RWPE2 (cell line): ENCODE measurements at regions not wholly inside any gene's neighbourhood (a gene's known extent, or its start where the extent isn't known, plus 50 kb on each side); places are given as distances from the start of the nearest gene placed in this dataset.

Experiments used
- ATAC-seq: fragments of 200-7000 bp; cut with Tn5 transposase; 3 replicates; pipeline ENCODE4 v1.9.1; 2021; ENCODE audit warnings: low read depth
- DNase-seq: peaks from one replicate; pipeline ENCODE4 v3.0.0-alpha.2; 2020; ENCODE audit warnings: low spot score
- H3K27ac ChIP-seq: fragments of 450-650 bp; 2 replicates; pipeline ENCODE4 v1.5.1; 2017; ENCODE audit warnings: mild to moderate bottlenecking; ENCODE audit not compliant: poor library complexity, severe bottlenecking
- H3K27me3 ChIP-seq: fragments of 250-450 bp; sonication (Bioruptor Pico); 2 replicates; pipeline ENCODE4 v1.5.1; 2021; ENCODE audit warnings: mild to moderate bottlenecking, moderate library complexity; ENCODE audit not compliant: insufficient read depth, poor library complexity, severe bottlenecking
- H3K36me3 ChIP-seq: fragments of 250-450 bp; sonication (Bioruptor Pico); 2 replicates; pipeline ENCODE4 v1.5.1; 2020; ENCODE audit warnings: low read depth, mild to moderate bottlenecking, moderate library complexity
- H3K4me1 ChIP-seq: fragments of 250-450 bp; sonication (Bioruptor Pico); 2 replicates; pipeline ENCODE4 v1.5.1; 2021; ENCODE audit warnings: mild to moderate bottlenecking, moderate library complexity; ENCODE audit not compliant: insufficient read depth, poor library complexity, severe bottlenecking
- H3K4me3 ChIP-seq: fragments of 250-450 bp; sonication (Bioruptor Pico); 2 replicates; pipeline ENCODE4 v1.5.1; 2021; ENCODE audit warnings: mild to moderate bottlenecking, moderate library complexity; ENCODE audit not compliant: severe bottlenecking
- H3K9me3 ChIP-seq: fragments of 250-450 bp; sonication (Bioruptor Pico); 2 replicates; pipeline ENCODE4 v1.5.1; 2021; ENCODE audit warnings: mild to moderate bottlenecking, moderate library complexity; ENCODE audit not compliant: severe bottlenecking
- CTCF ChIP-seq: fragments of 450-650 bp; IDR thresholded peaks from one replicate; pipeline ENCODE4 v1.5.1; 2017; ENCODE audit warnings: mild to moderate bottlenecking, moderate library complexity; ENCODE audit not compliant: poor library complexity, severe bottlenecking

DNA sequence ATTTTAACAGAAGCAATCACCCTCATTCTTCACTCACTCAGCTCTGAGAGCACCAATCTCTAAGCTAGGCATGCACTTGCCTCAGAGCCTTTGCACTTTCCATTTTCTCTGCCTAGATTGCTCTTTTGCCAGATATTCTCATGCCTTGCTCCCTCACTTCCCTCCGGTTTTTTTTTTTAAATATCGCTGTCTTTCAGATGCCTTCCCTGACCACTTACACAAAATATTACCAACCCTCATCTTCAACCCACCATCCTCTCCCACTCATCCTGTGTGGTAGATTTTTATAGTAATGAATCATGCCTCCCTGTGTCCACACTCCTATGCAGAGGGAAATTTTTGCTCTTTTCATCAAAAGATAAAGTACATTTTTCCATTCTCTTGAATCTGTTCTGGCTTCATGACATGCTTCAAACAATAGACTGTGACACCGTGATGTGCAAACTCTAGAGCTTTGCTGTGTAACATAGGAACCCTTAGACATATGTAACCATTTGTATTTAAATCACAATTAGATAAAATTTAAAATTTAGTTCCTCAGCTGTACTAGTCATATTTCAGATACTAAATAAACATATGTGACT, 437.1 kb downstream of the UTRN start:
- Histone ChIP-seq H3K9me3 (no peaks in the 10 kb centered on the region), H3K27ac (no peak overlapping the region), H3K27me3 (no peaks in the 10 kb centered on the region), H3K4me3 (no peak overlapping the region), H3K36me3 (no peaks in the 10 kb centered on the region), H3K4me1 (peaks cover 8% of the 10 kb centered on the region)
- ATAC-seq, result no peak
- TF ChIP-seq CTCF, result no peak
- DNase-seq, result no peak

DNA sequence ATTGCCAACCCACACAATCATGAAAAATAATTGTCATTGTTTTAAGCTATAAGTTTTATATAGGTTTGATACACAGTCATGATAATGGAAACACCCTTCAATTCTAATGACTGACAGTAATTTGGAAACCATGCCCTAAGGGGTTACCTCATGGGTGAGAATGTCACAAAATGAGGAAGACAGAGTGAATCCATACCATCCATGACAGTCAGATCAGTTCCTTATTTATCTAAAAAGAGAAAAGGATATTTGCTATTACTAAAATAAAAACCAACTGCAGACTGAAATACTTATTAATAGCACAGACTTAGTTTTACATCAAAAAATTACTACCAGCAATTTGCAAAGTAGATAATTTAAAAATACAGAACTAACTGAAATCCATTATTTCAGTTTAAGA, 437.8 kb downstream of the UTRN start:
- TF ChIP-seq CTCF, result no peak
- Histone ChIP-seq H3K27me3 (no peaks in the 10 kb centered on the region), H3K36me3 (no peaks in the 10 kb centered on the region), H3K9me3 (no peaks in the 10 kb centered on the region), H3K4me3 (no peak overlapping the region), H3K4me1 (peaks cover 8% of the 10 kb centered on the region), H3K27ac (no peak overlapping the region)
- ATAC-seq (no peak), DNase-seq (no peak)

- Histone ChIP-seq H3K9me3 (no peaks in the 10 kb centered on the region), H3K36me3 (no peaks in the 10 kb centered on the region), H3K4me3 (no peak overlapping the region), H3K4me1 (peaks cover 3% of the 10 kb centered on the region), H3K27ac (no peak overlapping the region), H3K27me3 (no peaks in the 10 kb centered on the region)
- no peak for TF ChIP-seq CTCF
- no peak for DNase-seq
- no peak for ATAC-seq
Measured at GRCh38 chr6:144723431-144723830, 438.3 kb downstream of the UTRN start.

DNA sequence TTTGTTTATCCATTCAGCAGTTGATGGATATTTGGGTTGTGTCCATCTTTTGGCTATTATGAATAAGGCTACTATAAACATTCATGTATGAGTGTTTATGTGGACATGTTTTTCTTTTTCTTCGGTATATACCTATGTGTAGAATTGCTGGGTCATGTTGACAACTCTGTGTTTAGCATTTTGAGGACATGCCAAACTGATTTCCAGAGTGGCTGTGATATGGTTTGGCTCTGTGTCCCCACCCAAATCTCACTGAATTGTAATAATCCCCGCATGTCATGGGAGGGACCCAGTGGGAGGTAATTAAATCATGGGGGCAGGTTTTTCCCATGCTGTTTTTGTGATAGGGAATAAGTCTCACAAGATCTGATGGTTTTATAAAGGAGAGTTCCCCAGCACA, 439.7 kb downstream of the UTRN start:
- no peak overlapping the region for H3K4me3 ChIP-seq
- no peak for TF ChIP-seq CTCF
- DNase-seq (no peak), ATAC-seq (no peak)
- H3K27ac ChIP-seq, result no peak overlapping the region
- H3K36me3 ChIP-seq, result no peaks in the 10 kb centered on the region
- no peaks in the 10 kb centered on the region for H3K9me3 ChIP-seq
- H3K27me3 ChIP-seq, result no peaks in the 10 kb centered on the region
- H3K4me1 ChIP-seq, result no peaks in the 10 kb centered on the region

DNA sequence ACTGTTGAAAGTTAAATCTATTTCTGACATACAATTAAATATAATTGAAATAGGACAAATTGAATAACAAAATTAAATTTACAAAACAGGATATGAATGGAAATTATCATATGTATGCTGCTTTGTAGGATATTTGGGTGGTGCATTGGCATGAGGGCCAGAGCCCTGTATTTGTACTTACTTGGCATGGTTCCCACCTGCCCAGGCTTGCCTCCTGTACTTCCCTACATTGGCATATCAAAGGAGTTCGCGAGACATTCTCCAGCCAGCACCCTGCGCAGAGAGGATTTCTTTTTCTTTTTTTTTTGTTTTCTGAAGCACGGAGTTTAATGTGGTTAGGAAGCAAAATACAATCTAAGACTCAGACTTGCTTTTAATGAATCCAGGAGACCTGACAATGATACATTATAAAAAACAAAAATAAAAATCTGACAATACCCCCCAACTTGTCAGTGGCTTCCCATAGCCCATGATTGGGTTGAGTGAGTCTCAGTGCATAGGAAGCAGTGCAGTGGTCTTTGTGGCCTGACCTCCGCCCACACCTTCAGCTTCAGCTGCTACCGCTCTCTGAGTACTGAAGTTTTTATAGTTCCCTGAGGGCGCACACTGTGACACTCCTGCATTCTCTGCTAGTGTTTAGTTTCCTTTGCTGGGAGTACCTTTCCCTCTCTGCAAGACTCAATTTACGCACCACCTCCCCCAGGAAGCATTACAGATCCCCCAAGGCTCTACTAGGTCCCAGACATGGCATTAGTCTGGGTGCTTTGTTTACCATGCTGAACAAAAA, 440.8 kb downstream of the UTRN start:
- Histone ChIP-seq H3K36me3 (peaks cover 3% of the 10 kb centered on the region), H3K9me3 (no peaks in the 10 kb centered on the region), H3K27me3 (no peaks in the 10 kb centered on the region), H3K4me1 (no peaks in the 10 kb centered on the region), H3K4me3 (no peak overlapping the region), H3K27ac (no peak overlapping the region)
- DNase-seq (no peak), ATAC-seq (no peak)
- no peak for TF ChIP-seq CTCF
